ENCODE measurements at regions not wholly inside any gene's neighbourhood (a gene's known extent, or its start where the extent isn't known, plus 50 kb on each side); places are given as distances from the start of the nearest gene placed in this dataset.

- no peak for FAIRE-seq
Observed at GRCh38 chrX:7216981-7217587, 69.1 kb upstream of the PUDP start.

GRCh38 chrX:7215842-7216241 lies 67.9 kb upstream of the PUDP start:
- FAIRE-seq: no peak

GRCh38 chrX:7214251-7214650 lies 66.3 kb upstream of the PUDP start:
- no peak for FAIRE-seq

GRCh38 chrX:7205037-7205577 lies 57.2 kb upstream of the PUDP start:
- FAIRE-seq: no peak

GRCh38 chrX:7204619-7205018 lies 56.7 kb upstream of the PUDP start:
- FAIRE-seq: no peak

- FAIRE-seq: no peak
Observed at GRCh38 chrX:7202206-7202605, 54.3 kb upstream of the PUDP start.

- FAIRE-seq: no peak
Observed at GRCh38 chrX:7201496-7201895, 53.5 kb upstream of the PUDP start.

GRCh38 chrX:7198499-7198898 lies 50.5 kb upstream of the PUDP start:
- FAIRE-seq: no peak
